HUES64 (cell line): ENCODE measurements at regions not wholly inside any gene's neighbourhood (a gene's known extent, or its start where the extent isn't known, plus 50 kb on each side); places are given as distances from the start of the nearest gene placed in this dataset.

Source experiments
- H3K27ac ChIP-seq: 2 replicates; pipeline ENCODE4 v1.7.0; 2013; ENCODE audit warnings: low read depth, low read length, inconsistent platforms
- H3K27me3 ChIP-seq: 2 replicates; pipeline ENCODE4 v1.6.1; 2013; ENCODE audit warnings: mild to moderate bottlenecking, low read length; ENCODE audit not compliant: insufficient read depth
- H3K36me3 ChIP-seq: 2 replicates; pipeline ENCODE4 v1.6.1; 2013; ENCODE audit warnings: mild to moderate bottlenecking, low read length; ENCODE audit not compliant: insufficient read depth
- H3K4me1 ChIP-seq: 2 replicates; pipeline ENCODE4 v1.6.1; 2013; ENCODE audit warnings: mild to moderate bottlenecking, low read length, moderate library complexity; ENCODE audit not compliant: insufficient read depth
- H3K4me3 ChIP-seq: 2 replicates; pipeline ENCODE4 v1.5.1; 2013; ENCODE audit warnings: mild to moderate bottlenecking, low read length, moderate library complexity
- H3K9ac ChIP-seq: 2 replicates; pipeline ENCODE4 v1.6.1; 2013; ENCODE audit warnings: mild to moderate bottlenecking, low read depth, low read length
- H3K9me3 ChIP-seq: 2 replicates; pipeline ENCODE4 v1.6.1; 2013; ENCODE audit warnings: low read depth, low read length; ENCODE audit not compliant: insufficient read depth
- WGBS: fragments of 150-250, 120-280 bp; methylation state at CpG from one replicate; pipeline ENCODE4 v1.1.7; 2013; ENCODE audit warnings: missing lambda C conversion rate; 5-methylcytosine and 5-hydroxymethylcytosine counted together

DNA sequence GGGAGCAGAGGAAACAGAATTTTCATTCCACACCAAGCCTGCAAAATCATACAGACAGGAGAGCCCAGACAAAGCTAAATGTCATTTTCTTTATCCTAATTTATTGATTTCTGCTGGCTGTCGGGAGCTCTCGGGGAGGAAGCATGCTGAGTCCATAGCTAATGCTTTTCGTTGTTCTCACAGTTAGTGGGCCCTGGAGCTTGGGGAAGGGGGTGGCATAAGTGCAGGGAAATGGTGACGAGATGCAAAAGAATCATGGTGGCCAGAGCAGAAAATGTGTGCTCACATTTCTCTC is 202.4 kb downstream of the TOMM20 start:
- H3K9ac ChIP-seq, result peak overlapping the region; percentile 43; the same call in 1 of the 2 replicates
- 43% methylated on average over 4 of the region's 4 CpGs for WGBS
- no peaks in the 10 kb centered on the region for H3K9me3 ChIP-seq
- peak overlapping the region; percentile 59 for H3K27ac ChIP-seq
- H3K4me3 ChIP-seq, result no peak overlapping the region
- no peaks in the 10 kb centered on the region for H3K36me3 ChIP-seq
- H3K27me3 ChIP-seq, result no peaks in the 10 kb centered on the region
- H3K4me1 ChIP-seq, result peaks cover 17% of the 10 kb centered on the region

DNA sequence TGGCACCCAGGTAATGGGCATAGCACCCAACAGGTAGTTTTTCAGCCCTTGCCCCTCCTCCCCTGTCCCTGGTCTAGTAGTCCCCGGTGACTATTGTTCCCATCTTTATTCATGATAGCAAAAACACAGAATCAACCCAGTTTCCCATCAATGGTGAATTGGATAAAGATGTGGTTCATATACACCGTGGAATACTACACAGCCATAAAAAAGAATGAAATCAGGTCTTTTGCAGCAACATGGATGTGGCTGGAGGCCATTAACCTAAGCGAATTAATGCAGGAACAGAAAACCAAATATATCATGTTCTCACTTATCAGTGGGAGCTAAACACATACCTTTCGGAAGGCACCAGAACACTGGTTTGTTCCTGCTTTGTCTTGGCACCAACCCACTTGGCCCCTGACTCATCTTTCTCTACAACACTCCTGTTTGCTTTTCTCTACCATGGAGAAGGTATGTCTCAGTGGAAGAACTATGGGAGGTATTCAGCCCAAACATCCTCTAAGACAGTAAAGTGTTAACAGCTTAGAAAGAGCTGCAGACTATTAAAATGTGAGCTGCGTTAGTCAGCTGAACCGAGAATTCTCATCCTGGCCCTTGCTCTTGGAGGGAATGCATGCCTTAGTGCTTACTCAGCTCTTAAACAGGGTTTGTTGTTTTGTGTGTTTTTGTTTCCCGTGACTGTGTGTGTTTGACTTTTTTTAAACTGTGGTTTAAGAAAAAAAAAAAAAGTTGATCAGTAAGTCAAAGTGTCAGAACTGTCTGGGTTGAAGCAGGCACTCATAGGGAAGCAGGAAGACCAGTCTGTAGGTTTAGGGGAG is 203.0 kb downstream of the TOMM20 start:
- Histone ChIP-seq H3K27me3 (no peaks in the 10 kb centered on the region), H3K4me3 (no peak overlapping the region), H3K9me3 (no peaks in the 10 kb centered on the region), H3K27ac (peak overlapping the region; percentile 59), H3K36me3 (no peaks in the 10 kb centered on the region), H3K9ac (peak overlapping the region; percentile 43; the same call in 1 of the 2 replicates), H3K4me1 (peaks cover 17% of the 10 kb centered on the region)
- 71% methylated on average over 7 of the region's 7 CpGs for WGBS

DNA sequence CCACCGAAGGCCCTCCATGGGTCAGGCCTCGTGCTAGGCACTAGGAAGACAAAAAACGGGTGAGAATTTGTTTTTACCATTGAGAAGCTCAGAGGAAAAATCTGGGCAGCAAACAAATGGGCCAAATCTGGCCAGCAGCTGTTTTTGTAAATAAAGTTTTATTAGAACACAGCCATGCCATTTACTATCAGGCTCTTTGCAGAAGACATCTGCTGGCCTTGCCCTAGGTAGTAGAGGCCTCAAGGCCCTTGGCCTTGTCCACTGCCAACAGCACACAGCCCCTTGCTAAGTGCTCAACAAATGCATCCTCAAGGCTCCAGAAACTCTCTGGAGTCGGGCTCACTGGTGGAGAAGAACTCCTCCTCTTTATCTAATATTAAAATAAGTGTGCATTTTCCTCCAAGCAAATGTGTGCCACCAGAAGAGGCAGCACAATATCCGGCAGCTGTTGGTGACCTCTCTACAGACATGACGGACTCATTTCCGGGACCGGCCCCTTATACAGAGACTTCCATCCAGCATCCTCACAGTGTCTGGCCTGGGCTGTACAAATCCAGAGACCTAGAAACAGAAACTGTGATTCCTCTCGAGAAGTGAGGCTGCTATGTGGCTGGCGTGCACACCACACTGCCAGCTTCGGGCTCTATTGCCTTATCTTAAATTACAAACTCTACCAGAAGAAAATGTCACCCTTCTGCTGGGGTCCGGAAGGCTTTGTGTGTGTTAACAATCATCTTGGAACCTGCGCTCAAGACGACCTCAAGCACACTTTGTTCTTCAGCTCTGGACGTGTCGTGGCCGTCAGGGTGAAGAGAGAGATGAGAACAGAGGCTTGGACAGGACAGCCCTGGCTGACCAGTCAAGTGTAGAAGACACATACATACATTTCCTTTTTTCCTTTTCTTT is 203.9 kb downstream of the TOMM20 start:
- no peak overlapping the region for H3K9ac ChIP-seq
- H3K9me3 ChIP-seq, result no peaks in the 10 kb centered on the region
- no peaks in the 10 kb centered on the region for H3K27me3 ChIP-seq
- H3K4me3 ChIP-seq, result no peak overlapping the region
- no peak overlapping the region for H3K27ac ChIP-seq
- H3K4me1 ChIP-seq, result peaks cover 17% of the 10 kb centered on the region
- H3K36me3 ChIP-seq, result no peaks in the 10 kb centered on the region
- 90% methylated on average over 17 of the region's 17 CpGs for WGBS

DNA sequence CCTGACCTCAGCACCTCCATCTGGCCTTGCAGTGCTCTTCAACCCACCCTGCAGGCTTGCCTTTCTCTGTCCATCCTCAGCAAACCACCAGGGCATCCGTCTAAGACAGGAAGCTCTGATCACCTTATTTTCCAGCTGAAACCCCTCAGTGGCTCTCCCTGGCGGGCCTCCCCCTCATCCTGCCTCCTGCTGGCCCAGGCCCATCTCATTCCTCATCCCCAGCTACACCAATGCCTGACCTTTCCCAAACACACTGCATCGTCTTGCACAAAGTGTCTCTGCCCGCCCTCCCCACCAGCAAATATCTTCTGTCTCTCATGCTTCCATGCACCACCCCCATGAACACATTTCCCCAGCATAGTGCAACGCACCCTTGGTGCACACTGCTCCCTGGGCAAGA is 205.0 kb downstream of the TOMM20 start:
- no peaks in the 10 kb centered on the region for H3K27me3 ChIP-seq
- no peaks in the 10 kb centered on the region for H3K36me3 ChIP-seq
- 89% methylated on average over 5 of the region's 5 CpGs for WGBS
- H3K4me3 ChIP-seq, result no peak overlapping the region
- H3K27ac ChIP-seq, result no peak overlapping the region
- H3K4me1 ChIP-seq, result peaks cover 24% of the 10 kb centered on the region
- H3K9ac ChIP-seq, result no peak overlapping the region
- no peaks in the 10 kb centered on the region for H3K9me3 ChIP-seq

DNA sequence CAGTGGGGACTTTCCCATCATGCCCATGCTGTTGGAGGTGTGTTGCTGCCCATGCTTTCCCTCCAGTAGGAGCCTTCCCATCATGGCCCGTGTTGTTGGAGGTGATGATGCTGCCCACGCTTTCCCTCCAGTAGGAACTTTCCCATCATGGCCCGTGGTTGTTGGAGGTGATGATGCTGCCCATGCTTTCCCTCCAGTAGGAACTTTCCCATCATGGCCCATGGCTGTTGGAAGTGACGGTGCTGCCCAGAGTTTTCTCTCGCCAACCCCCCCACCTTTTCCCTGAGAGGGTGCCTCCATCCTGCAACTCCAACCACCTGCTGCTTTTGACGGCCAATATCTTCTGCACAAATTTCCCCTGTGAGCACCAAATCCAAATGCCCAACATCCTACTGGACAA is 205.7 kb downstream of the TOMM20 start:
- Histone ChIP-seq H3K4me3 (no peak overlapping the region), H3K27ac (no peak overlapping the region), H3K9ac (no peak overlapping the region), H3K4me1 (peaks cover 27% of the 10 kb centered on the region), H3K9me3 (no peaks in the 10 kb centered on the region), H3K36me3 (no peaks in the 10 kb centered on the region), H3K27me3 (no peaks in the 10 kb centered on the region)
- 96% methylated on average over 6 of the region's 6 CpGs for WGBS

DNA sequence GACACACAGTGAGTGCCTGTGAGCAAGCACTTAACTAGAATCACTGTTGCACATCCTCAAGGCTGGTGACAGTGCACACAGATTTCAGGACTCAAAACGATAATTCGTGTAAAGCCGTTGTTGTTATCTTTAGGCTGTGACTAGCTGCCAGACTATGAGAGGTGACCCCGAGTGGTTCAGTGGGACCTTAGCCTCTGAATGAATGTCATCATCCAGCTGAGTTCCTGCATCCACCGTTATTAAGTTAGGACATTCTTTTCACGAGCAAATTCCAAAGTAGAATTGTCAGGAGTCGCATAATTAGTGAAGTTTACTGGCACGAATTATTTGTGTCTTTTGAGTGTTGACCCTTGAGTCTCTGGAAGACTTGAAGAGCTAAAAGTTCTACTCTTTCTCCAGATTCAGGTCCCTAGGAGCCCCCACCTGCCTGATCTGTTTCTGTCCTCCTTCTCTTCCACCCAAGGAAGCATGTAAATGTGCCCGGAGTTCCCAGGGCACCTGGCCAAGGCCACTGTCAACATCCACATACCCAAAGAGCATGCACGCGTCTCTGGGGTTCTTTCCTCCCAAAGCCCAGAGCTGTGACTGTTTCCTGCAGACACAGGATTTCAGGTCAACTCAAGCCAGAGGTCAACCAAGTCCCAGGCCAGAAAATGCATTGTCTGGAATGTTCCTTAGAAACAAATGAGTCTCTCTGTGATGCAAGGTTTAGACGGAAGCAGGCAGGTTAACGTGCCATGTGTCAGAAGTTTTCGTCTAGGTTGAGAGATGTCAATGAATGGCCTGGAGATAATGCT is 207.2 kb downstream of the TOMM20 start:
- Histone ChIP-seq H3K36me3 (no peaks in the 10 kb centered on the region), H3K4me1 (peaks cover 21% of the 10 kb centered on the region), H3K9me3 (no peaks in the 10 kb centered on the region), H3K27ac (no peak overlapping the region), H3K27me3 (no peaks in the 10 kb centered on the region), H3K4me3 (no peak overlapping the region), H3K9ac (no peak overlapping the region)
- WGBS, result 88% methylated on average over 14 of the region's 14 CpGs

DNA sequence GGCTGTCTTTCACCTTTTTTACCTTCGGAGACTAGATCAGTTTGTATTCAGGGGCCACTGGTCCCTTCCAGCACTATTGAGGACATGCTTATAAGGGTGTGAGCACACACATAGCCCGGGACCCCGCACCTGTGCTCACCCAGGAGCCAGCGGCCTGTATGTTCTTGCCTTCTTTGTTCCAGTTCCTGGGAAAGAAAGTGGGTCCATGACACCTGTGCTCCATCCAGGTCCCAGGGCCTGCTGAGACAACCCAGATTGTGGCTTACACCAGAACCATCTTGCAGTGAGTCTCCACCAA is 207.8 kb downstream of the TOMM20 start:
- Histone ChIP-seq H3K36me3 (no peaks in the 10 kb centered on the region), H3K9ac (no peak overlapping the region), H3K27ac (no peak overlapping the region), H3K4me3 (no peak overlapping the region), H3K9me3 (no peaks in the 10 kb centered on the region), H3K4me1 (peaks cover 15% of the 10 kb centered on the region), H3K27me3 (no peaks in the 10 kb centered on the region)
- WGBS, result 69% methylated on average over 4 of the region's 4 CpGs

DNA sequence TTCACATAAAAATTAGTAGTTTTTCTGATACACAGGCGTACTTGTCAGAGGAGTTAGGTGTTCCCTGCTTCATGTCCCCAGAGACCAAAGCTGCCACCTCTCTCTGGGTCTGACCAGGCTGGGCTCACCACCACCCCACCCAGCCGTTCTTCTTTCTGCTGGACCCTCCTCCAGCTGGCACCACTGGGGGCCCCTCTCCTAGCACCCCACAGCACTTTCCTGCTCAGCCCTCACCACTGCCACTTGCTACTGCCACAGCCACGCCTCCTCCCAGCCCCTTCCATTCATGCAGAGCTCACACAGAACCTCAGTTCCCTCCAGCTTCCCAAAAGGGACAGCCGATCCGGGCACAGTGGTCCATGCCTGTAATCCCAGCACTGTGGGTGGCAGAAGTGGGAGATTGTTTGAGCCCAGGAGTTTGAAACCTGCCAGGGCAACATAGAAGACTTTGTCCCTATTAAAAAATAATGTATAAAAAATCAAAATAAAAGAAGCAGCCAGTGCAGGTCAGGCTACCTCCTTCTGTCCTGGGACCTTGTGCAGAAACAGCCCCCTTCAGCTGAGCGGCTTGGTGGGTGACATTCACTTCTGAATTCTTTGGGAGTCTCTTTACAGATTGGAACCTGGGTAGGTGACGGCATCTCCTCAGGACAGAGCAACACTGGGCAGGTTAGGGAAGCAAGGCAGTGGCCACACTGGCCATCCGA is 208.3 kb downstream of the TOMM20 start:
- no peaks in the 10 kb centered on the region for H3K27me3 ChIP-seq
- H3K36me3 ChIP-seq, result no peaks in the 10 kb centered on the region
- no peak overlapping the region for H3K4me3 ChIP-seq
- no peak overlapping the region for H3K9ac ChIP-seq
- H3K4me1 ChIP-seq, result peaks cover 14% of the 10 kb centered on the region
- no peak overlapping the region for H3K27ac ChIP-seq
- 84% methylated on average over 8 of the region's 8 CpGs for WGBS
- H3K9me3 ChIP-seq, result no peaks in the 10 kb centered on the region

DNA sequence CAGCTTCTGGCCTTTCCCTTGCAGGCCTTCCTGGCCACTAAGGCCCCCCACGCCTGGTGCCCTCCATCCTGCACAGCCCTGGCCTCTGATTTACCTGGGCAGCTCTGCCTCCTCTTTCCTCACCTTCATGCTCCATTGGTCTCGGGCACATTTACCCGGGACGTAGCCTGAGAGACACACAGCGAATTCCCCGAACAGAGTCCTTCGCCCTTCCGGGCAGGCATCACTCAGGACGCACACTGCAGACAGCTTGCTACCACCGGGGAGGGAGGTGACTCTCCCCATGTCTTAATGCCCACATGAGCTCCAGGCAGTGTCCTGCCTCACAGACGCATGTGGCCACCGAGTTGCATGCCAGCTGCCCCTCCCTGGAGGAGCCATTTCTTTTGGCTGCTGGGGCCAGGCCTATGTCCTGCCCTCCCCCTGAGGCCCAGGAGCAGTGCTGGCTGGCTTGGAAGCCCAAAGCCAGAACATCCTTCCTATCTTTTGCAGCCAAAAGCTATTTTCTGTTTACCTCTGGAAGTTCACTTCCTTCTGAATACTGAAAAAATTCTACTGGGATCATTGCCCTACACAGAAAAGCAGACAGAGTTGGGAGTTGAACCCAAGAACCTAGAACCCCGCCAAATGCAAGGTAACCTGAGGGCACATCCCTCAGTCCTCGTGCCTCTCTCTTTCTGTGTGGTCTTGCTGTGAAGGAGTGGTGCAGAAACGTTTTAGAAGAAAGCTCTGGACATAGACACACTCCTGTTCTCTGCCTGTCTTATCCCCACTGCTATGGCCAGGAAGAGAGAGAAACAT is 209.5 kb downstream of the TOMM20 start:
- no peak overlapping the region for H3K4me3 ChIP-seq
- no peaks in the 10 kb centered on the region for H3K9me3 ChIP-seq
- H3K27ac ChIP-seq, result no peak overlapping the region
- no peak overlapping the region; the same call in 1 of the 2 replicates for H3K9ac ChIP-seq
- peaks cover 14% of the 10 kb centered on the region for H3K4me1 ChIP-seq
- no peaks in the 10 kb centered on the region for H3K36me3 ChIP-seq
- WGBS, result 91% methylated on average over 15 of the region's 15 CpGs
- H3K27me3 ChIP-seq, result no peaks in the 10 kb centered on the region

DNA sequence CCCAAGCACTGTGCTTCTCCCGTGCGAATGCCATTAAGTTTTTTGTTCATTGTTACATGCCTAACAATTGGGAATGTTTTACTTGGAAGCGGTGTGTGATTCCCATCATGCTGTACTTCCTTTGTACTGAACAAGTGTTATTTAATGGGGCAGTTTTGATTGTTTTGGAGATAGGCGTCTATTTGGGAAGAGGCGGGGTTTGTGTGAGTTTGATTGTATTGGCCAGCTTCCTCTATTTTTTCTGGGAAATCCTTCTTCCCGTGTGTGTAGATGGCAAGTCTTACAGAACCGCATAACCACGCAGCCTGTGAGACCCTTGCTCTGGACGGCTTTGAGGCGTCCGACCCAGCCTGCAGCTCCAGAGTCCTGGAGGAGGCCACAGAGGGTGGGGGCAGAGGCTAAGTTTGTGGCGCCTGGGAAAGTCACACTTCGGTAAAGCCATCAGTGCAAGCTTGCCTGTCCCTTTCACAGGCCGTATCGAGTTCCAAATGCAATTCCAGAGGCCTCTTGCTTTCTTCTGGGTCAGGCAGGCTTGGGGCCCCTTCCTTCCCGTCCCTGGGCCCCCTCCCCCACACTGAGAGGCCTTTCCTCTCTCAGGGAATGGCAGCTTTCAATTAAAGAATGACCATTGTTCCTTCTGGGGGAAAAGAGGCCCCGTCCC is 210.3 kb downstream of the TOMM20 start:
- H3K4me3 ChIP-seq, result no peak overlapping the region
- WGBS, result 81% methylated on average over 17 of the region's 17 CpGs
- no peaks in the 10 kb centered on the region for H3K9me3 ChIP-seq
- H3K27ac ChIP-seq, result peak overlapping the region; percentile 39; the same call in 1 of the 2 replicates
- no peaks in the 10 kb centered on the region for H3K36me3 ChIP-seq
- H3K9ac ChIP-seq, result no peak overlapping the region
- no peaks in the 10 kb centered on the region for H3K27me3 ChIP-seq
- peaks cover 21% of the 10 kb centered on the region for H3K4me1 ChIP-seq
